ENCODE measurements at regions not wholly inside any gene's neighbourhood (a gene's known extent, or its start where the extent isn't known, plus 50 kb on each side); places are given as distances from the start of the nearest gene placed in this dataset.
"Not testable (repeated sequence)": the region's sequence is repeated elsewhere in the genome, so short reads cannot be mapped to it uniquely, and the experiment has no call there.

DNA sequence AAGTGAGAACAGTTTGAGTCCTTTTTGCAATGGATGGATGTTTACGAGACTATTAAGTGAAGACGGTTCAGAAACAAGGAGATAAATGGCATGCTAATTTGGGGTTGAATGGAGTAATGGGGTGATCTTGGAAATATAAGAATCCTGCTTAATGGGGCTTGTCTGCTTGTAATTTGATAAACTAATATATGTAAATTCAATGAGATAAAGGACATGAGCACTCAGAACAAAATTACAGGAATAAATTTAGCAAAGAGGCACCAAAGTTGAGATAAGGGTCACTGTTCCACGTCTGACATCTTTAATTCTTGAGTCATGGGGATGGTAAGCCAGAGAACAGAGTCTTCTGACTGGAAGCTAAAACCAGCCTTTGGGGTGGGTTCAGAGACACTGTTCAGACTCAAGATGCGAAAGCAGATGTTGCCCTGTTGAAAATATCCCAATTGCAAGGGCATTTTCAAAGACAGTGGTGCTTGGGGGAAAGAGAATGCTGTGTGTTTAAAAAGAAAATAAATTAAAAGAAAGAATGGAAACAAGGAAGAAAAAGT is 67.8 kb upstream of the CHRNB4 start:
- DNase-seq = no peak
- Mint-ChIP-seq H3K27ac (no peak overlapping the region), H3K4me1 (peaks cover 15% of the 10 kb centered on the region), H3K36me3 (no peaks in the 10 kb centered on the region), H3K4me3 (no peak overlapping the region), H3K9me3 (ENCODE audit: low read depth) (no peaks in the 10 kb centered on the region), H3K27me3 (peaks cover 40% of the 10 kb centered on the region)
- CTCF ChIA-PET = interaction anchor here (1.1 to 3.2 kb wide), 12 partner anchors 13 to 407 kb away, joined by 3 to 26 read pairs (median 4); no protein-coding TSS in a partner anchor
- ATAC-seq = no peak

DNA sequence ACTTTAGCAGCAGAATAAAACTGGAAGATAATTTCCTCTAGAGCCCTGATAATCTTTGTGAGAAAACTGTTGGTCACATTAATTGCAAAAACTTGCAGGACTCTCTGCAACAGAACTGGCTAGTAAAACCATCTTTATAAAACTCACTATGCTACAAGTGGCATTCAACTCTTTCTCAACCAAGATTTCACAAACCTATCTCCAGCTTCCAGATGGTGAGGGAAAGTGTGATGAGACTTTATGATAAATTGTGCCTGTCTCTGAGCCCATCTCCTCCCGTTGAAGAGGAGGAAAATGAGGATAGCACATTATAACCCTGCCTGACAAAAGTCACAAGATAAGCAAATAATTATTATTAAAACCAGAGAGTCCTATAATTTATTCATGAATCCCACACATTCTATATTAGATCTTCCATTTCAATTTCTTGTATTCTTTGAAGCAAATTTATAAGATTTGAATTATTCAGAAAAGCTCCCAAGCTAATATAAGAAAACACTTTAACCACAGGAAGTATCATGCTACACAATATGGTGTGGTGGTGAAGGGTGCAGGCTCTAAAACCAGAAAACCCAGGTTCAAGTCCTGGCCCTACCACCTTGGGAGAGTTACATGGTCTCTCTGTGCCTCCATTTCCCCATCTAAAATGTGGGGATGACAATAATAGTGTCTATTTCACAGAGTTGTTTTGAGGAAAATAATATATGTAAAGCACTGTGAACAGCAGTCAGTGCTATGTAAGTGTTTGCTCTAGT is 65.6 kb upstream of the CHRNB4 start:
- CTCF ChIA-PET; DNase-seq; H3K27ac Mint-ChIP-seq; ATAC-seq; H3K4me3 Mint-ChIP-seq; H3K36me3 Mint-ChIP-seq; H3K9me3 Mint-ChIP-seq (ENCODE audit: low read depth); H3K4me1 Mint-ChIP-seq: not testable (repeated sequence)
- H3K27me3 Mint-ChIP-seq = peaks cover 40% of the 10 kb centered on the region

DNA sequence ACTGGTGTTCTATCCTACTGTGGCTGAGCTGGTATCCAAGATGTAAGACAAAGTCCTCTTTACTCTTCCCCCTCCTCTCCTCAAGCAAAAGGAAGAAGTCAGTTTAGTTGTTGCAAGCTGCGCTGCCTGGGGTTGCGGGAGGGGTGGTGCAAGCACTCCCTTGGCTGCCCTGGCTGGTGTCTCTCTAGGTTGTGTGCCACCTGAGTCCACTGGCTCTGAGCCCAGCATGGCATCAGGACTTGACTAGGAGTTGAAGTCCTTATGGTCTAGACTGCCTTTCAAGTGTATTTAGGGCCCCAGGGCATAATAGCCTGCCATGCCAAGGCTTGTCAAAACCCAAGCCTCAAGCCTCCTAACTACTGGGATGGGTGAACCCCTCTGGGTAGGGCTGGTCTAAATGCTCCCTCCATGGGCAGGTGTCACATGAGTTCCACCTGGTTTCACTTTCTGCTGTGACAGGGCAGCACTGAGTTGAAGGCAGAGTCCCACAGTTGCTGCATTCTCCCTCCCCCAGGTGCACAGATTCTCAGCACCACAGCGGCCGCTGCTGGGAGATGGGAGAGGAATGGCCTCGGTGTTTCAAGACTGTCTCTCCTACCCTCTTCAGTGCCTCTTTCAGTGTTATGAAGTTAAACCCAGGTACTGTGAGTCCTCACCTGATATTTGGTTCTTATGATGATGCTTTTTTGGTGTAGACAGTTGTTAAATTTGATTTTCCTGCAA is 62.5 kb upstream of the CHRNB4 start:
- not testable (repeated sequence) for DNase-seq; H3K36me3 Mint-ChIP-seq; H3K27ac Mint-ChIP-seq; H3K4me1 Mint-ChIP-seq; ATAC-seq; H3K4me3 Mint-ChIP-seq; H3K9me3 Mint-ChIP-seq (ENCODE audit: low read depth)
- CTCF ChIA-PET = interaction anchor here (0.9 kb wide), 1 partner anchor 745 kb away, joined by 3 read pairs; no protein-coding TSS in a partner anchor
- peaks cover 52% of the 10 kb centered on the region for H3K27me3 Mint-ChIP-seq

DNA sequence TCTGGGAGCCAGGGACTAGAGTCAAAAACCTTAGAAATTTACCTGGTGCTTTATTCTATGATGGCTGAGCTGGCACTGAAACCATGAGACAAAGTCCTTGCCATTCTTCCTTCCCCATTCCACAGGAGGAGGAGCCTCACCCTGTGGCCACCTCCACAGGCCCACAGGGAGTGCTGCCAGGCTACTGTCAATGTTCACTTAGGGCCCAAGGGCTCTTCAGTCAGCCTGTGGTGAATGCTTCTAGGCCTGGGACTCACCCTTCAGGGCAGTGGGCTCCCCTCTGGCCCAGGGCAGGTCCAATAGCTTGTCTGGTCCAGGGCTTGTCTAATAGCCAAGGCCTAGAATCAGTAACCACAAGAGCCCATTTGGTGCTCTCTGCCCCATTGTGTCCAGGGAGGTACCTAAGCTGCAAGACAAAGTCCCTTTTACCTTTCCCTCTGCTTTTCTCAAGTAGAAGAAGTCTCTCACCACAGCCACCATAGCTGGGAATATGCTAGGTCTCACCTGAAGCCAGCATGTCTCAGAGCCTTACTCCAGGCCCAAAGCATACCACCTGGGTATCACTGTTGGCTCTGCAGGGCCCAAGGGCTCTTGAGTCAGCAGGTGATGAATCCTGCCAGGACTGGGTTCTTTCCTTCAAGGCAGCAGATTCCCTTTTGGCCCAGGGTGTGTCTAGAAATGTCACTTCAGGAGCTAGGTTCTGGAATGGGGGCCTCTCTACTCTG is 61.8 kb upstream of the CHRNB4 start:
- CTCF ChIA-PET = interaction anchor here (0.9 kb wide), 1 partner anchor 744 kb away, joined by 3 read pairs; no protein-coding TSS in a partner anchor
- peaks cover 54% of the 10 kb centered on the region for H3K27me3 Mint-ChIP-seq
- DNase-seq = no peak
- ATAC-seq = no peak
- H3K4me3 Mint-ChIP-seq = no peak overlapping the region
- H3K27ac Mint-ChIP-seq = no peak overlapping the region
- no peaks in the 10 kb centered on the region for H3K36me3 Mint-ChIP-seq
- H3K4me1 Mint-ChIP-seq = no peaks in the 10 kb centered on the region
- no peaks in the 10 kb centered on the region for H3K9me3 Mint-ChIP-seq (ENCODE audit: low read depth)

DNA sequence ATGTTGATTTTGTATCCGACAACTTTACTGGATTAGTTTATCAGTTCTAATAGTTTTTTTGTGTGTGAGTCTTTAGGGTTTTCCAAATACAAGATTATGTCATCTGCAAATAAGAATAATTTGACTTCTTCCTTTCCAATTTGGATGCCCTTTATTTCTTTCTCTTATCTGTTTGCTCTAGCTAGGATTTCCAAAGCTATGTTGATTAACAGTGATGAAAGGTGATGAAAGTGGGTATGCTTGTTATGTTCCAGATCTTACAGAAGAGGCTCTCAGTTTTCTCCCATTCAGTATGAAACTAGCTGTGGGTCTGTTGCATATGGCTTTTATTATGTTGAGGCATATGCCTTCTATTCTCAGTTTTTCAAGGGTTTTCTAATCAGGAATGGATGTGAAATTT is 56.4 kb upstream of the CHRNB4 start:
- Mint-ChIP-seq H3K9me3 (ENCODE audit: low read depth) (no peaks in the 10 kb centered on the region), H3K4me1 (no peaks in the 10 kb centered on the region), H3K36me3 (no peaks in the 10 kb centered on the region), H3K27me3 (peaks cover 37% of the 10 kb centered on the region), H3K4me3 (no peak overlapping the region), H3K27ac (no peak overlapping the region)
- ATAC-seq (no peak), DNase-seq (no peak)
- CTCF ChIA-PET = no interaction called here

DNA sequence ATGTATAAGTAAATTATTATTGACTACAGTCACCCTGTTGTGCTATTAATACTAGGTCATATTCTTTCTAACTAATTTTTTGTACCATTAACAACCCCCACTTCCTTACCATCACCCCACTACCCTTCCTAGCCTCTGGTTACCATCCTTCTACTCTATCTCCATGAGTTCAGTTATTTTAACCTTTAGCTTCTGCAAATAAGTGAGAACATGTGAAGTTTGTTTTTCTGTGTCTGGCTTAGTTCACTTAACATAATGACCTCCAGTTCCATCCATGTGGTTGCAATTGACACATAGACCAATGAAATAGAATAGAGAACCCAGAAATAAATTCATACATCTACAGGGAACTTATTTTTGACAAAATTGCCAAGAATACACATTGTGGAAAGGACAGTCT is 55.4 kb upstream of the CHRNB4 start:
- H3K36me3 Mint-ChIP-seq = no peaks in the 10 kb centered on the region
- no peak overlapping the region for H3K4me3 Mint-ChIP-seq
- peaks cover 1% of the 10 kb centered on the region for H3K4me1 Mint-ChIP-seq
- no peak overlapping the region for H3K27ac Mint-ChIP-seq
- no peak for ATAC-seq
- H3K27me3 Mint-ChIP-seq = peaks cover 37% of the 10 kb centered on the region
- no peak for DNase-seq
- no peaks in the 10 kb centered on the region for H3K9me3 Mint-ChIP-seq (ENCODE audit: low read depth)
- CTCF ChIA-PET = no interaction called here

DNA sequence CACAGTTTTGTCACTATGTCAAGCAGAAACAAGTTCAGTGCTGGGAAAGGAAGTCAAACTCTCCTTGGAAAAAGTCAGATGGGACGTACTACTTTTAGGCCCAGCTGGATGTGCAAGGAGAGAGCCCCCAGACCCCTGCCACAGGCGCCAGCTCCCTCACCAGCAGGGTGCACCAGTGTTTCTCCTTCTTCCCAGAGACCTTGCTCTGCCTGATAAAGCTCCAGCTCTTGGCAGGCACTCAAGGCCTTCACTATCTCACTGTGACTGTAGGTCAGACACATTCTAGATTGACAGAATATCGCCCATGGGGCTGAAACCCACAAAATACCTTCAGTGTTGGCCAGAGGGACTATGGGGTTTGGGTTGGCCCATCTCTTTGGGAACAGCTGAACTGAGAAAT is 54.8 kb upstream of the CHRNB4 start:
- H3K4me3 Mint-ChIP-seq = no peak overlapping the region
- no peak for DNase-seq
- H3K27ac Mint-ChIP-seq = no peak overlapping the region
- H3K36me3 Mint-ChIP-seq = no peaks in the 10 kb centered on the region
- no peaks in the 10 kb centered on the region for H3K9me3 Mint-ChIP-seq (ENCODE audit: low read depth)
- peaks cover 32% of the 10 kb centered on the region for H3K27me3 Mint-ChIP-seq
- CTCF ChIA-PET = interaction anchor here (1.1 kb wide), 1 partner anchor 13 kb away, joined by 4 read pairs; no protein-coding TSS in a partner anchor
- H3K4me1 Mint-ChIP-seq = peaks cover 1% of the 10 kb centered on the region
- no peak for ATAC-seq

DNA sequence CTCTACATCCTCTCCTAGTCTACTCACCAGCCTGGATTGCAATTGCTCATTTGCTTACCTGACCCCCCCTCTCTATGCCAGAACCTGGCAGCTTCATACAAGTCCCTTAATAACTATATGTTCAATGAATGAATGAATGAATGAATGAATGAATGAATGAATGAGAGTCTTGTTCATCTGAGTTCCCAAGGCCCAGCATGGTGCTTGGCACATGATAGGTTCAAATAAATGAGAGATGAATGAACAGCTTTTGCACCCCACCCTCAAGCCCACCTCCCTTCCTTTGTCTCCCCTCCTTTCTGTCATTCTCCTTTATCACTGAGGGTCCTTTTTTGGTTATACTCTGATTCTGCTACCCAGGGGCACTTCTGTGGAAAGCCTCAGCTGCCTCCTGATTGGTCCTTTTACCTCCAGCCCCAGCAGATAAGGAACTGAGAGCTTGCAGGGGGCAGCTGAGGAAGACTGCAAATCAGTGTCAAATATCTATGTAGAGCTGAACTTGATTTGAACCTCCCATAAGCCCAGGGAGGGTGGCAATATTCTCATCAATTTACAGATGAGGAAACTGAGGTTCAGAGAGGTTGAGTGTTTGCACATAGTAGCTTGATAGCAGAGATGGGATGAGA is 54.1 kb upstream of the CHRNB4 start:
- Mint-ChIP-seq H3K27ac (no peak overlapping the region), H3K4me1 (peaks cover 1% of the 10 kb centered on the region), H3K27me3 (peaks cover 31% of the 10 kb centered on the region), H3K36me3 (no peaks in the 10 kb centered on the region), H3K9me3 (ENCODE audit: low read depth) (no peaks in the 10 kb centered on the region), H3K4me3 (no peak overlapping the region)
- CTCF ChIA-PET = interaction anchor here (0.6 to 1.1 kb wide), 2 partner anchors 13 to 73 kb away, joined by 3 to 4 read pairs; no protein-coding TSS in a partner anchor
- DNase-seq (no peak), ATAC-seq (no peak)

DNA sequence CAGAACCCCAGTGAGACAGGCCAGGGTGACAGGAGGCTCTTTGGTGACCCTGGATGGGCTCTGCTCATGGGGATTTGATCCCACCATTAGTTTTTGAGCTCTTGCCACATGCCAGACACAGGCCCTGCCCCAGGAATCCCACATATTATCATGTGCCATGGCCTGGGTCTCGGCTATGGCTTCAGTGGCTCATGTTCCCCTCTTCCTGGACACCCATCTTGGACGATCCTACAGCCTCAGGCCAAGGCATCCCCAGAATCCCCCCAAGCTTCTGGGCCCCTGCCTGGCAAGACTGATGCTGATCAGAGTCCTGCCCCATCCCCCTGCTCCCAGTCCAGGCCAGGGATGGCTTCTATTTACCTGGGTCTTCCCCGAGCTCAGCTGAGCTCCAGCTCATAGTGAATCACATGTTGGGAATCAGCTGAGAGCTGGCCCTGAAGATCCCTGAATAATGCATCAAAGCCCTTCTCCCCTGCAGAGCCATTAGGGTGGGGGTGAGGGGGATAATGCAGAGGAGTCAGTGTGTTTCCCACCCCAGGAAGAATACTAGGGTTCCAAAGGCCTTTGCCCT is 50.9 kb upstream of the CHRNB4 start:
- CTCF ChIA-PET = interaction anchor here (0.6 to 0.8 kb wide), 2 partner anchors 70 to 269 kb away, joined by 3 read pairs; no protein-coding TSS in a partner anchor
- Mint-ChIP-seq H3K9me3 (ENCODE audit: low read depth) (no peaks in the 10 kb centered on the region), H3K27me3 (peaks cover 4% of the 10 kb centered on the region), H3K4me3 (no peak overlapping the region), H3K4me1 (peaks cover 1% of the 10 kb centered on the region), H3K27ac (no peak overlapping the region), H3K36me3 (no peaks in the 10 kb centered on the region)
- ATAC-seq (no peak), DNase-seq (peak; percentile 38)

DNA sequence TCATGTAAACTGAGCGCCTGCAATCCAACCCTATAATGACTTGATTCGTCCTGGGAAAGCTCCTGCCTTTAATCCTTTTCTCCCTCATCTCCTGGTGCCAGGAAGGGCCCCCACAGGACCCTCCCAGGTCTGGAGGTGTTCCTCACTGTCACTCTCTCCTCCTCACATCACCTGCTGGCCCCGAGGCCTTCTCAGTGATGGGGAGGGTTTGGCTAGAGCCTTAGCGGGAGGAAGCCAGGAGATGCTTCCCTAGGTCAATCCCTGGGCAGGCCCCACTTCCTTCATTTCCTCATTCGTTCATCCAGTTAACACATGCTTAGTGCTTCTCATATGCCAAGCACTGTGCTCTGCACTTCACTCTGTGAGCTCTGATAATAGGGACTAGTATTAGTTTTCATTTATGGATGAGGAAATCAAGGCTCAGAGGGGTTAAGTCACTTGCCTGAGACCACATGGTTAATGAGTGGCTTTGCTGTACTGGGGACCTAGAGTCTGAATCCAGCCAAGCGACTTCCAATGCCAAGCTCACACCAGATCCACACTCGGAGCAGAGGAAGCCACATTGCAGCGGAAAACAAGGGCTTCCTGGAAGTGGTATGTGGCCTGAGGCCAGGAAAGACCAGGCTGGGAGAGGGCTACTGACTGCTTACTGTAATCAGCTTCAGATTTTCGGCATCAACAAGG is 50.3 kb upstream of the CHRNB4 start:
- Mint-ChIP-seq H3K4me3 (no peak overlapping the region), H3K27ac (no peak overlapping the region), H3K4me1 (peaks cover 1% of the 10 kb centered on the region), H3K27me3 (peaks cover 10% of the 10 kb centered on the region), H3K36me3 (no peaks in the 10 kb centered on the region), H3K9me3 (ENCODE audit: low read depth) (no peaks in the 10 kb centered on the region)
- DNase-seq = peak; percentile 28
- ATAC-seq = no peak
- CTCF ChIA-PET = interaction anchor here (0.6 to 1.1 kb wide), 2 partner anchors 19 to 269 kb away, joined by 3 read pairs; no protein-coding TSS in a partner anchor

Measured in activated CD8-positive, alpha-beta memory T cell treated with anti-CD3 and anti-CD28 coated beads, Interleukin-2, amount 10 ng/mL, durations not matched to agents 7 days and 5 days (primary cell).